ENCODE measurements at regions not wholly inside any gene's neighbourhood (a gene's known extent, or its start where the extent isn't known, plus 50 kb on each side); places are given as distances from the start of the nearest gene placed in this dataset.

DNA sequence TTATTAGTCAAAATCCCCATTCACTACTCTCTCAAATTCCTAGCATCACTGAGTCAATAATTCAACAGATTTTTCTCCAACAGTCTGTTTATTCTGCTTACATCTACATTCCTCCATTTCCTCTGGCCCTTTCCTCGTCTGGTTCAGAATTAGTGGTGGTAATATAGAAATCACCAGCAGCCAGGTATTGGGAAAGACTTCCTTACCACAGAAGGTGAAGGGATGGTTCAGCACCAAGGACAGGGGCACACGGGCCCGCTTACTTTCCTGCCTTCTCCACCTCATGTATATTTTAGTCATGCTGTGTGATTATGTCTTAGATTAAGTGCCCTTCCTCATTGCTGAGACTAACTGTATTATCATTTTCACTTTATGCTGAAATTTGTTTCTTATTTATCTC, 70.4 kb upstream of the APBB1IP start:
- H3K79me1 ChIP-seq (ENCODE audit: low read depth, low read length), result no peaks in the 10 kb centered on the region

DNA sequence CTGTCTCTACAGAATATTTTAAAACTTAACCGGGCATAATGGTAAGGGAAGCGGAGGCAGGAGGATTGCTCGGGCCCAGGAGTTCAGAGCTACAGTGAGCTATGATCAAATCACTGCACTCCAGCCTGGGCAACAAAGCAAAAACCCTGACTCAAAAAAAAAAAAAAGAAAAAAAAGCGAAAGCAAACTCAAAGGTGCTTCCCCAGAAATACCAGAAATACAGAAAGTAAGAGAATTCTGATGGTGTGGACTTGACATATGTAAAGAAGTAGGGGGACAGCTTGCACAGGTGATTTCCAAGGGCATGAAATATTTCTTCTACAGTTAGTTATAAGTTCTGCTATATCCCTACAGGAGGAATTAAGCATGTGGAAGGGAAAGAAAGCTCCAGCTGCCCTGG, 69.7 kb upstream of the APBB1IP start:
- Histone ChIP-seq H3K18ac (ENCODE audit: low read length) (no peak overlapping the region), H3K4ac (ENCODE audit: low read length) (no peak overlapping the region), H3K27me3 (ENCODE audit: control insufficient read depth in 3 of 3, insufficient read depth in 3 of 3, low read depth in 1 of 3, low read length in 3 of 3) (no peaks in the 10 kb centered on the region), H3K14ac (ENCODE audit: low read length) (no peak overlapping the region), H3K4me2 (ENCODE audit: insufficient read depth, low read length, poor library complexity, severe bottlenecking) (no peak overlapping the region), H2BK15ac (ENCODE audit: low read length) (no peak overlapping the region), H3K4me1 (ENCODE audit: control insufficient read depth in 2 of 2, insufficient read depth in 1 of 2, low read depth in 1 of 2, low read length in 2 of 2) (no peaks in the 10 kb centered on the region), H4K8ac (ENCODE audit: low read depth, low read length) (no peak overlapping the region), H3K9ac (ENCODE audit: low read depth, low read length, poor library complexity) (no peak overlapping the region), H2AK5ac (ENCODE audit: low read depth, low read length) (no peak overlapping the region), H3K36me3 (replicated peaks in 1 of 2; ENCODE audit: control insufficient read depth in 2 of 2, insufficient read depth in 2 of 2, low read length in 2 of 2) (no peaks in the 10 kb centered on the region), H2BK12ac (ENCODE audit: low read length) (no peak overlapping the region), H2BK5ac (ENCODE audit: low read length) (no peak overlapping the region), H4K91ac (ENCODE audit: low read depth, low read length, poor library complexity) (no peak overlapping the region), H3K9me3 (replicated peaks in 1 of 2; ENCODE audit: control insufficient read depth in 2 of 2, insufficient read depth in 1 of 2, low read depth in 1 of 2, low read length in 2 of 2) (no peaks in the 10 kb centered on the region), H2AFZ (ENCODE audit: low read length) (no peak overlapping the region), H3K79me1 (ENCODE audit: low read depth, low read length) (no peaks in the 10 kb centered on the region), H3K23ac (ENCODE audit: low read depth, low read length, poor library complexity) (no peak overlapping the region), H3K4me3 (ENCODE audit: low read length in 2 of 2) (no peak overlapping the region), H2BK120ac (ENCODE audit: low read depth, low read length) (no peak overlapping the region), H3K27ac (replicated peaks; ENCODE audit: low read length) (no peak overlapping the region)
- DNase-seq (ENCODE audit: low spot score), result no peak
- WGBS, 2 donors (ENCODE audit: extremely low coverage in 2 of 2, insufficient read length in 2 of 2, insufficient replicate concordance in 1 of 2), result no CpG with 5 or more reads among the region's 4 CpGs

More for the DNA sequence above, 70.4 kb upstream of the APBB1IP start:
- Histone ChIP-seq H3K27me3 (ENCODE audit: control insufficient read depth in 3 of 3, insufficient read depth in 3 of 3, low read depth in 1 of 3, low read length in 3 of 3) (no peaks in the 10 kb centered on the region), H3K4me1 (ENCODE audit: control insufficient read depth in 2 of 2, insufficient read depth in 1 of 2, low read depth in 1 of 2, low read length in 2 of 2) (no peaks in the 10 kb centered on the region), H3K9ac (ENCODE audit: low read depth, low read length, poor library complexity) (no peak overlapping the region), H2AFZ (ENCODE audit: low read length) (no peak overlapping the region), H3K9me3 (replicated peaks in 1 of 2; ENCODE audit: control insufficient read depth in 2 of 2, insufficient read depth in 1 of 2, low read depth in 1 of 2, low read length in 2 of 2) (no peaks in the 10 kb centered on the region), H3K18ac (ENCODE audit: low read length) (no peak overlapping the region), H2BK5ac (ENCODE audit: low read length) (no peak overlapping the region), H4K91ac (ENCODE audit: low read depth, low read length, poor library complexity) (no peak overlapping the region), H4K8ac (ENCODE audit: low read depth, low read length) (no peak overlapping the region), H3K4me3 (ENCODE audit: low read length in 2 of 2) (no peak overlapping the region), H3K14ac (ENCODE audit: low read length) (no peak overlapping the region), H2BK15ac (ENCODE audit: low read length) (no peak overlapping the region), H3K23ac (ENCODE audit: low read depth, low read length, poor library complexity) (no peak overlapping the region), H2BK120ac (ENCODE audit: low read depth, low read length) (no peak overlapping the region), H2AK5ac (ENCODE audit: low read depth, low read length) (no peak overlapping the region), H3K27ac (replicated peaks; ENCODE audit: low read length) (no peak overlapping the region), H3K4ac (ENCODE audit: low read length) (no peak overlapping the region), H3K4me2 (ENCODE audit: insufficient read depth, low read length, poor library complexity, severe bottlenecking) (no peak overlapping the region), H2BK12ac (ENCODE audit: low read length) (no peak overlapping the region), H3K36me3 (replicated peaks in 1 of 2; ENCODE audit: control insufficient read depth in 2 of 2, insufficient read depth in 2 of 2, low read length in 2 of 2) (no peaks in the 10 kb centered on the region)
- WGBS, 2 donors (ENCODE audit: extremely low coverage in 2 of 2, insufficient read length in 2 of 2, insufficient replicate concordance in 1 of 2), result no CpG with 5 or more reads among the region's 3 CpGs
- DNase-seq (ENCODE audit: low spot score), result peak; percentile 64

DNA sequence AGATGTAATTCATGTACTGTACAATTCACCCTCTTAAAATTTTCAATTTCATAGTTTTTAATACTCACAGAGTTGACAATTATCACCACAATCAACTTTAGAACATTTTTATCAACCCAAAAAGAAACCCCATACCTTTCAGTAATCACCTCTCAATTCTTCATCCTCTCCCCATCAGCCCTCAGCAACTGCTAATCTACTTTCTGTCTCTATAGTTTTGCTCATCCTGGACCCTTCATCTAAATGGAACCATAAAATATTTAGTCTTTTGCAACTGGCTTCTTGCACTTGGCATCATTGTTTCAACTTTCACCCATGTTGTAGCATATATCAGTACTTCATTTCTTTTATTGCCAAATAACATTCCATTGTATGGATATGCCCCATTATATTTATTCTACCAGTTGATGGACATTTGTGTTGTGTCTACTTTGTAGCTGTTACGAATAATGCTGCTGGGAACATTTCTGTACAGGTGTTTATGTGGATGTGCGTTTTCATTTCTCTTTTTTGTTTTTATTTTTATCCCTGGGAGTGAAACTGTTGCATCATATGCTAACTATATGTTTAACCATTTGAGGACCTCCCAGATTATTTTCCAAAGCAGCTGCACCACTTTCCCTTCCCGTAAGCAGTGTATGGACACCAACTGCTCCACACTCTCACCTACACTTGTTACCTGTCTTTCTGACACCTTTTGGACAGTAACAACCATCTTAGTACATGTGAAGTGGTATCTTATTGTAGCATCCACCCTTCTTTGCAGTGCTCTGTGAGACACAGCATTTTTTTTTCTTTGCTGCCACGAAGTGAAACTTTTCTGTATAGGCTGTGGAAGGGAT, 65.4 kb upstream of the APBB1IP start:
- no peak for DNase-seq (ENCODE audit: low spot score)
- no peak overlapping the region for H2BK12ac ChIP-seq (ENCODE audit: low read length)
- H3K4me2 ChIP-seq (ENCODE audit: insufficient read depth, low read length, poor library complexity, severe bottlenecking), result no peak overlapping the region
- H3K4me1 ChIP-seq (ENCODE audit: control insufficient read depth in 2 of 2, insufficient read depth in 1 of 2, low read depth in 1 of 2, low read length in 2 of 2), result no peaks in the 10 kb centered on the region
- H2BK5ac ChIP-seq (ENCODE audit: low read length), result no peak overlapping the region
- no peaks in the 10 kb centered on the region for H3K79me1 ChIP-seq (ENCODE audit: low read depth, low read length)
- H3K18ac ChIP-seq (ENCODE audit: low read length), result no peak overlapping the region
- H2BK120ac ChIP-seq (ENCODE audit: low read depth, low read length), result no peak overlapping the region
- no peak overlapping the region for H3K4me3 ChIP-seq (ENCODE audit: low read length in 2 of 2)
- H3K14ac ChIP-seq (ENCODE audit: low read length), result no peak overlapping the region
- no peak overlapping the region for H2BK15ac ChIP-seq (ENCODE audit: low read length)
- H3K4ac ChIP-seq (ENCODE audit: low read length), result no peak overlapping the region
- no peak overlapping the region for H3K9ac ChIP-seq (ENCODE audit: low read depth, low read length, poor library complexity)
- no peak overlapping the region for H4K91ac ChIP-seq (ENCODE audit: low read depth, low read length, poor library complexity)
- H4K8ac ChIP-seq (ENCODE audit: low read depth, low read length), result no peak overlapping the region
- no peaks in the 10 kb centered on the region for H3K27me3 ChIP-seq (ENCODE audit: control insufficient read depth in 3 of 3, insufficient read depth in 3 of 3, low read depth in 1 of 3, low read length in 3 of 3)
- no peak overlapping the region for H2AFZ ChIP-seq (ENCODE audit: low read length)
- H2AK5ac ChIP-seq (ENCODE audit: low read depth, low read length), result no peak overlapping the region
- no peak overlapping the region for H3K27ac ChIP-seq (replicated peaks; ENCODE audit: low read length)
- H3K9me3 ChIP-seq (replicated peaks in 1 of 2; ENCODE audit: control insufficient read depth in 2 of 2, insufficient read depth in 1 of 2, low read depth in 1 of 2, low read length in 2 of 2), result no peaks in the 10 kb centered on the region
- H3K36me3 ChIP-seq (replicated peaks in 1 of 2; ENCODE audit: control insufficient read depth in 2 of 2, insufficient read depth in 2 of 2, low read length in 2 of 2), result no peaks in the 10 kb centered on the region
- H3K23ac ChIP-seq (ENCODE audit: low read depth, low read length, poor library complexity), result no peak overlapping the region
- WGBS, 2 donors (ENCODE audit: extremely low coverage in 2 of 2, insufficient read length in 2 of 2, insufficient replicate concordance in 1 of 2), result no CpG with 5 or more reads among the region's 4 CpGs

DNA sequence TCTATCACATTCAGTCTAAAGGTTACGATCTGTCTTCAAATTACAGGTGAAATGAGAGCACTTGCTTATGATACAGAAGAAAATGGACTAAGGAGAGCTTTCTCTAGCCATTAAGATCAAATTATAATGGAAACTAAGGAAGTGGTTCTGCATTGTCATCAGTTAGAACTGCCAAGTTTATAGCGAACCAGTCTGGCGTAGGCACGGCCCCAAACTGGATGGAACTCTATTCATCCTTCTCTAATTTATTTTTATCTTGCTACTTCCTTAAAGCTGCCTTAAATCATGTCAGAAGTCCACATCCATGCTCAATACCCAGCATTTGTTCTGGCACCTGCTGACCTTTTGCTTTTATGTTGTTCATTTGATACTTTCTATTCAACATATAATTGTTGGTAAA, 63.7 kb upstream of the APBB1IP start:
- Histone ChIP-seq H2BK5ac (ENCODE audit: low read length) (no peak overlapping the region), H3K27me3 (ENCODE audit: control insufficient read depth in 3 of 3, insufficient read depth in 3 of 3, low read depth in 1 of 3, low read length in 3 of 3) (no peaks in the 10 kb centered on the region), H3K27ac (replicated peaks; ENCODE audit: low read length) (no peak overlapping the region), H3K9ac (ENCODE audit: low read depth, low read length, poor library complexity) (no peak overlapping the region), H4K91ac (ENCODE audit: low read depth, low read length, poor library complexity) (no peak overlapping the region), H2BK15ac (ENCODE audit: low read length) (no peak overlapping the region), H3K9me3 (replicated peaks in 1 of 2; ENCODE audit: control insufficient read depth in 2 of 2, insufficient read depth in 1 of 2, low read depth in 1 of 2, low read length in 2 of 2) (no peaks in the 10 kb centered on the region), H2BK120ac (ENCODE audit: low read depth, low read length) (no peak overlapping the region), H2AK5ac (ENCODE audit: low read depth, low read length) (no peak overlapping the region), H3K4me3 (ENCODE audit: low read length in 2 of 2) (no peak overlapping the region), H3K4me1 (ENCODE audit: control insufficient read depth in 2 of 2, insufficient read depth in 1 of 2, low read depth in 1 of 2, low read length in 2 of 2) (no peaks in the 10 kb centered on the region), H3K23ac (ENCODE audit: low read depth, low read length, poor library complexity) (no peak overlapping the region), H3K4ac (ENCODE audit: low read length) (no peak overlapping the region), H3K18ac (ENCODE audit: low read length) (no peak overlapping the region), H3K36me3 (replicated peaks in 1 of 2; ENCODE audit: control insufficient read depth in 2 of 2, insufficient read depth in 2 of 2, low read length in 2 of 2) (no peaks in the 10 kb centered on the region), H2AFZ (ENCODE audit: low read length) (no peak overlapping the region), H4K8ac (ENCODE audit: low read depth, low read length) (no peak overlapping the region), H2BK12ac (ENCODE audit: low read length) (no peak overlapping the region), H3K79me1 (ENCODE audit: low read depth, low read length) (no peaks in the 10 kb centered on the region), H3K4me2 (ENCODE audit: insufficient read depth, low read length, poor library complexity, severe bottlenecking) (no peak overlapping the region), H3K14ac (ENCODE audit: low read length) (no peak overlapping the region)
- no peak for DNase-seq (ENCODE audit: low spot score)
- WGBS, 2 donors (ENCODE audit: extremely low coverage in 2 of 2, insufficient read length in 2 of 2, insufficient replicate concordance in 1 of 2), result no CpG with 5 or more reads among the region's 4 CpGs

Measured in neuronal stem cell (in vitro differentiated cells).